WTC11 (cell line): ENCODE measurements at regions not wholly inside any gene's neighbourhood (a gene's known extent, or its start where the extent isn't known, plus 50 kb on each side); places are given as distances from the start of the nearest gene placed in this dataset.

Experiments
- CTCF ChIP-seq: fragments of 200-600 bp; IDR thresholded peaks from 2 replicates; pipeline ENCODE4 v1.8.0; 2022; ENCODE audit warnings: antibody characterized with exemption
- ELF4 ChIP-seq: sonication (generic); formaldehyde crosslinking; IDR thresholded peaks from 2 replicates; pipeline ENCODE4 v1.8.1; 2022; ENCODE audit warnings: low read depth, mild to moderate bottlenecking, moderate library complexity, missing genetic modification reagents
- ESRRA ChIP-seq: sonication (generic); formaldehyde crosslinking; IDR thresholded peaks from 2 replicates; pipeline ENCODE4 v1.8.1; 2022; ENCODE audit warnings: mild to moderate bottlenecking, missing genetic modification reagents, borderline replicate concordance
- HMGA2 ChIP-seq: fragments of 250-450 bp; sonication (Bioruptor Pico); IDR thresholded peaks from 2 replicates; pipeline ENCODE4 v1.4.0; 2021; ENCODE audit warnings: mild to moderate bottlenecking, moderate library complexity
- HMGXB4 ChIP-seq: sonication (generic); formaldehyde crosslinking; IDR thresholded peaks from 2 replicates; pipeline ENCODE4 v1.8.1; 2023; ENCODE audit warnings: mild to moderate bottlenecking, moderate library complexity, missing genetic modification reagents
- IRF2 ChIP-seq: sonication (generic); formaldehyde crosslinking; IDR thresholded peaks from 2 replicates; pipeline ENCODE4 v1.8.0; 2022; ENCODE audit warnings: low read depth, missing genetic modification reagents, borderline replicate concordance
- JUN ChIP-seq: sonication (generic); formaldehyde crosslinking; IDR thresholded peaks from 2 replicates; pipeline ENCODE4 v1.8.0; 2023; ENCODE audit warnings: mild to moderate bottlenecking, missing genetic modification reagents
- MAX ChIP-seq: sonication (generic); formaldehyde crosslinking; IDR thresholded peaks from 2 replicates; pipeline ENCODE4 v1.8.0; 2022; ENCODE audit warnings: mild to moderate bottlenecking, missing genetic modification reagents
- TP53 ChIP-seq: sonication (generic); formaldehyde crosslinking; IDR thresholded peaks from 2 replicates; pipeline ENCODE4 v1.8.1; 2023; ENCODE audit warnings: mild to moderate bottlenecking, missing genetic modification reagents
- ZBTB21 ChIP-seq: sonication (generic); formaldehyde crosslinking; IDR thresholded peaks from 2 replicates; pipeline ENCODE4 v1.8.1; 2023; ENCODE audit warnings: mild to moderate bottlenecking, missing genetic modification reagents, borderline replicate concordance
- ZNF138 ChIP-seq: sonication (generic); formaldehyde crosslinking; conservative IDR thresholded peaks from 2 replicates; pipeline ENCODE4 v1.8.1; 2022; ENCODE audit warnings: mild to moderate bottlenecking, moderate library complexity, missing genetic modification reagents
- ZNF512 ChIP-seq: sonication (generic); formaldehyde crosslinking; IDR thresholded peaks from 2 replicates; pipeline ENCODE4 v1.8.1; 2022; ENCODE audit warnings: missing genetic modification reagents, borderline replicate concordance
- TF ChIP-seq, protein P1 (sequence below): sonication (generic); formaldehyde crosslinking; IDR thresholded peaks from 2 replicates; pipeline ENCODE4 v1.8.1; 2023; ENCODE audit warnings: mild to moderate bottlenecking, missing genetic modification reagents, moderate library complexity

GRCh38 chr6:76351275-76351674, 278.8 kb upstream of the IMPG1 start:
- peak; percentile 36; the same call in 1 of the 2 replicates for TF ChIP-seq CTCF
- no peak for TF ChIP-seq HMGXB4 (CRISPR knock-in tag)
- no peak for TF ChIP-seq MAX (CRISPR knock-in tag)
- no peak for TF ChIP-seq ESRRA (CRISPR knock-in tag)
- no peak for TF ChIP-seq ZBTB21 (CRISPR knock-in tag)
- TF ChIP-seq, protein P1, sequence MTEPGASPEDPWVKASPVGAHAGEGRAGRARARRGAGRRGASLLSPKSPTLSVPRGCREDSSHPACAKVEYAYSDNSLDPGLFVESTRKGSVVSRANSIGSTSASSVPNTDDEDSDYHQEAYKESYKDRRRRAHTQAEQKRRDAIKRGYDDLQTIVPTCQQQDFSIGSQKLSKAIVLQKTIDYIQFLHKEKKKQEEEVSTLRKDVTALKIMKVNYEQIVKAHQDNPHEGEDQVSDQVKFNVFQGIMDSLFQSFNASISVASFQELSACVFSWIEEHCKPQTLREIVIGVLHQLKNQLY (CRISPR knock-in tag): no peak
- TF ChIP-seq IRF2: no peak
- no peak for TF ChIP-seq JUN (CRISPR knock-in tag)
- no peak for TF ChIP-seq ELF4
- no peak for TF ChIP-seq HMGA2
- TF ChIP-seq ZNF138 (CRISPR knock-in tag): no peak
- TF ChIP-seq TP53: no peak
- no peak for TF ChIP-seq ZNF512 (CRISPR knock-in tag)
